HCT116 (cell line): ENCODE measurements at regions not wholly inside any gene's neighbourhood (a gene's known extent, or its start where the extent isn't known, plus 50 kb on each side); places are given as distances from the start of the nearest gene placed in this dataset.

Experiments used
- ATAC-seq: fragments of 200-7000 bp; cut with Tn5 transposase; 2 replicates; pipeline ENCODE4 v1.9.1; 2020; ENCODE audit warnings: mild to moderate bottlenecking, moderate library complexity
- BruUV-seq: library from RNA; stranded (reverse); fragments of 400-500 nt; replicated peaks from 2 replicates; lab custom pipeline; 2021; lab: Mats Ljungman, UMichigan
- CTCF ChIA-PET: fragments of 300-600 bp; sonication (Branson Sonifier 250); formaldehyde crosslinking; loops from one replicate; lab custom pipeline; 2021; ENCODE audit warnings: antibody characterized with exemption; lab: Charles Lee
- POLR2A ChIA-PET: fragments of 300-600, 350-600 bp; sonication (Branson Sonifier 250); formaldehyde crosslinking; loops from one replicate; lab custom pipeline; 2021; ENCODE audit warnings: antibody characterized with exemption; lab: Charles Lee
- RAD21 ChIA-PET, 2 experiments: fragments of 300-600 bp; sonication (Branson Sonifier 250); formaldehyde crosslinking; loops; one replicate each; lab custom pipeline; 2023; ENCODE audit warnings: low total read pairs in 2 of 2; ENCODE audit not compliant: uncharacterized antibody in 2 of 2, unreplicated experiment in 2 of 2, low non-redundant PET in 1 of 2; lab: Charles Lee
- DNase-seq: peaks from one replicate; pipeline ENCODE4 v3.0.0-alpha.2; 2010; ENCODE audit warnings: low read depth, low spot score
- H2AFZ ChIP-seq: fragments of 200-600 bp; shearing (Covaris generic), sonication (generic); 2 replicates; pipeline ENCODE4 v1.6.1; 2017; ENCODE audit warnings: low read depth, mixed run types, mixed read lengths, antibody characterized with exemption, low read length; ENCODE audit not compliant: poor library complexity, severe bottlenecking
- H3K27ac ChIP-seq: 2 replicates; pipeline ENCODE4 v1.5.1; 2012; ENCODE audit warnings: low read depth, low read length
- H3K27me3 ChIP-seq: fragments of 200-600 bp; sonication (generic); 2 replicates; pipeline ENCODE4 v1.6.1; 2016; ENCODE audit warnings: mixed run types, low read length, mixed read lengths; ENCODE audit not compliant: insufficient read depth
- H3K36me3 ChIP-seq, 2 experiments: fragments of 200-500 bp in 1 of 2; fragments of 200-600 bp in 1 of 2; sonication (Bioruptor generic) in 1 of 2; sonication (generic) in 1 of 2; 2 replicates each; pipeline versions ENCODE4 v1.5.1 to v1.6.1; 2014 to 2016; ENCODE audit warnings: low read length in 2 of 2, inconsistent platforms in 1 of 2, mixed read lengths in 1 of 2, mixed run types in 1 of 2; ENCODE audit not compliant: insufficient read depth in 2 of 2, control insufficient read depth in 1 of 2
- H3K4me1 ChIP-seq, 2 experiments: fragments of 200-600 bp in 1 of 2; sonication (generic) in 1 of 2; 2 replicates each; pipeline versions ENCODE4 v1.5.1 to v1.6.1; 2012 to 2017; ENCODE audit warnings: low read length in 2 of 2, inconsistent platforms in 1 of 2, mild to moderate bottlenecking in 1 of 2, mixed read lengths in 1 of 2, mixed run types in 1 of 2, moderate library complexity in 1 of 2; ENCODE audit not compliant: insufficient read depth in 2 of 2, control insufficient read depth in 1 of 2
- H3K4me2 ChIP-seq: fragments of 200-600 bp; sonication (generic); 2 replicates; pipeline ENCODE4 v1.6.1; 2017; ENCODE audit warnings: mixed run types, low read length, mixed read lengths
- H3K4me3 ChIP-seq, 2 experiments: fragments of 200-600 bp in 1 of 2; sonication (generic) in 1 of 2; replicated peaks in 1 of 2; 2 replicates each; pipeline ENCODE4 v1.5.1; 2011 to 2016; ENCODE audit warnings: low read length in 2 of 2, control low read depth in 1 of 2, low read depth in 1 of 2, mild to moderate bottlenecking in 1 of 2, mixed read lengths in 1 of 2, mixed run types in 1 of 2
- H3K79me2 ChIP-seq: fragments of 200-600 bp; sonication (generic); 2 replicates; pipeline ENCODE4 v1.6.1; 2017; ENCODE audit warnings: mild to moderate bottlenecking, mixed run types, low read length, moderate library complexity, mixed read lengths; ENCODE audit not compliant: insufficient read depth
- H3K9ac ChIP-seq: fragments of 200-600 bp; sonication (generic); 2 replicates; pipeline ENCODE4 v1.6.1; 2016; ENCODE audit warnings: low read length, mixed read lengths
- H3K9me2 ChIP-seq: fragments of 200-600 bp; sonication (generic), shearing (Covaris generic); 2 replicates; pipeline ENCODE4 v1.6.1; 2017; ENCODE audit warnings: mixed run types, mild to moderate bottlenecking, moderate library complexity; ENCODE audit not compliant: insufficient read depth
- H3K9me3 ChIP-seq, 2 experiments: fragments of 200-500 bp in 1 of 2; fragments of 200-600 bp in 1 of 2; sonication (Bioruptor generic) in 1 of 2; sonication (generic) in 1 of 2; 2 replicates each; pipeline ENCODE4 v1.6.1; 2014 to 2017; ENCODE audit warnings: low read length in 2 of 2, mixed read lengths in 2 of 2, inconsistent platforms in 1 of 2, low read depth in 1 of 2, mild to moderate bottlenecking in 1 of 2, mixed run types in 1 of 2, moderate library complexity in 1 of 2; ENCODE audit not compliant: control insufficient read depth in 1 of 2, insufficient read depth in 1 of 2
- H4K20me1 ChIP-seq: fragments of 200-600 bp; sonication (generic), shearing (Covaris generic); 2 replicates; pipeline ENCODE4 v1.6.1; 2017; ENCODE audit warnings: mixed run types, mild to moderate bottlenecking, moderate library complexity; ENCODE audit not compliant: insufficient read depth
- ATF3 ChIP-seq: IDR thresholded peaks from 2 replicates; pipeline ENCODE4 v1.6.1; 2012
- CBX3 ChIP-seq: IDR thresholded peaks from 2 replicates; pipeline ENCODE4 v1.6.1; 2012; ENCODE audit warnings: low read depth
- CEBPB ChIP-seq: IDR thresholded peaks from 2 replicates; pipeline ENCODE4 v1.6.1; 2012; ENCODE audit warnings: low read depth
- EGR1 ChIP-seq: IDR thresholded peaks from 2 replicates; pipeline ENCODE4 v1.6.1; 2012; ENCODE audit warnings: low read depth
- EZH2 ChIP-seq: fragments of 200-600 bp; sonication (generic); IDR thresholded peaks from 2 replicates; pipeline ENCODE4 v1.6.1; 2017; ENCODE audit warnings: antibody characterized with exemption, mixed run types
- EZH2phosphoT487 ChIP-seq: fragments of 200-600 bp; IDR thresholded peaks from 2 replicates; pipeline ENCODE4 v1.6.1; 2018; ENCODE audit warnings: antibody characterized with exemption, borderline replicate concordance
- FOSL1 ChIP-seq: IDR thresholded peaks from 2 replicates; pipeline ENCODE4 v1.6.1; 2012; ENCODE audit warnings: low read depth
- JUND ChIP-seq: IDR thresholded peaks from 2 replicates; pipeline ENCODE4 v1.6.1; 2012
- RAD21 ChIP-seq: IDR thresholded peaks from 2 replicates; pipeline ENCODE4 v1.6.1; 2012; ENCODE audit warnings: low read depth, mild to moderate bottlenecking
- REST ChIP-seq: IDR thresholded peaks from 2 replicates; pipeline ENCODE4 v1.6.1; 2012; ENCODE audit warnings: low read depth
- SIN3A ChIP-seq: IDR thresholded peaks from 2 replicates; pipeline ENCODE4 v1.6.1; 2012; ENCODE audit warnings: low read depth
- SP1 ChIP-seq: IDR thresholded peaks from 2 replicates; pipeline ENCODE4 v1.6.1; 2012; ENCODE audit warnings: low read depth
- SRF ChIP-seq: IDR thresholded peaks from 2 replicates; pipeline ENCODE4 v1.6.1; 2012; ENCODE audit warnings: low read depth
- TCF7L2 ChIP-seq: IDR thresholded peaks from 2 replicates; pipeline ENCODE4 v1.7.0; 2011; ENCODE audit warnings: borderline replicate concordance, inconsistent platforms; ENCODE audit not compliant: insufficient read depth, insufficient read length; ENCODE audit errors: extremely low read depth
- YY1 ChIP-seq: IDR thresholded peaks from 2 replicates; pipeline ENCODE4 v1.6.1; 2011; ENCODE audit warnings: low read length, low read depth, moderate library complexity, mild to moderate bottlenecking; ENCODE audit not compliant: insufficient replicate concordance; ENCODE audit errors: extremely low read depth
- ZFX ChIP-seq: fragments of 450-650 bp; IDR thresholded peaks from 2 replicates; pipeline ENCODE4 v1.6.1; 2017
- ZNF274 ChIP-seq: fragments of 200-500 bp; sonication (Bioruptor generic); IDR thresholded peaks from 2 replicates; pipeline ENCODE4 v1.6.1; 2014; ENCODE audit warnings: mild to moderate bottlenecking, low read depth, low read length, inconsistent platforms
- intact Hi-C: fragments of 100-400 bp; cut with micrococcal nuclease; formaldehyde crosslinking; loops from 2 replicates; pipeline ENCODE4 v1.10.0; 2022
- TF ChIP-seq, protein P1 (sequence below), 3 experiments: fragments of 200-600 bp in 1 of 3; sonication (generic) in 1 of 3; IDR thresholded peaks in 2 of 3; conservative IDR thresholded peaks in 1 of 3; 2 replicates each; pipeline ENCODE4 v1.5.1; 2012 to 2017; ENCODE audit warnings: low read depth in 2 of 3, low read length in 2 of 3, antibody characterized with exemption in 1 of 3, borderline replicate concordance in 1 of 3, control low read depth in 1 of 3, mild to moderate bottlenecking in 1 of 3, mixed read lengths in 1 of 3, mixed run types in 1 of 3, moderate library complexity in 1 of 3; ENCODE audit not compliant: insufficient read depth in 1 of 3
- TF ChIP-seq, protein P2 (sequence below): IDR thresholded peaks from 2 replicates; pipeline ENCODE4 v1.6.1; 2012

- Histone ChIP-seq H3K4me2 (no peak overlapping the region), H4K20me1 (no peaks in the 10 kb centered on the region), H3K9ac (no peak overlapping the region), H3K27me3 (peaks cover 42% of the 10 kb centered on the region), H2AFZ (no peak overlapping the region), H3K27ac (no peak overlapping the region), H3K36me3 (no peaks in the 10 kb centered on the region), H3K9me3 (no peaks in the 10 kb centered on the region), H3K4me1 (no peaks in the 10 kb centered on the region), H3K9me2 (no peaks in the 10 kb centered on the region), H3K4me3 (no peak overlapping the region), H3K79me2 (no peaks in the 10 kb centered on the region)
- POLR2A ChIA-PET: no interaction called here
- CTCF ChIA-PET: no interaction called here
- RAD21 ChIA-PET: no interaction called here
- DNase-seq: no peak
- no peak for ATAC-seq
- no TSS peak for BruUV-seq
- TF ChIP-seq REST (no peak), EGR1 (no peak), EZH2phosphoT487 (no peak), SRF (no peak), SIN3A (no peak), FOSL1 (no peak), EZH2 (no peak), SP1 (no peak), ZNF274 (no peak), ATF3 (no peak), RAD21 (no peak), TCF7L2 (no peak), JUND (no peak), CEBPB (no peak), ZFX (no peak), YY1 (no peak), CBX3 (no peak)
- TF ChIP-seq, protein P1, sequence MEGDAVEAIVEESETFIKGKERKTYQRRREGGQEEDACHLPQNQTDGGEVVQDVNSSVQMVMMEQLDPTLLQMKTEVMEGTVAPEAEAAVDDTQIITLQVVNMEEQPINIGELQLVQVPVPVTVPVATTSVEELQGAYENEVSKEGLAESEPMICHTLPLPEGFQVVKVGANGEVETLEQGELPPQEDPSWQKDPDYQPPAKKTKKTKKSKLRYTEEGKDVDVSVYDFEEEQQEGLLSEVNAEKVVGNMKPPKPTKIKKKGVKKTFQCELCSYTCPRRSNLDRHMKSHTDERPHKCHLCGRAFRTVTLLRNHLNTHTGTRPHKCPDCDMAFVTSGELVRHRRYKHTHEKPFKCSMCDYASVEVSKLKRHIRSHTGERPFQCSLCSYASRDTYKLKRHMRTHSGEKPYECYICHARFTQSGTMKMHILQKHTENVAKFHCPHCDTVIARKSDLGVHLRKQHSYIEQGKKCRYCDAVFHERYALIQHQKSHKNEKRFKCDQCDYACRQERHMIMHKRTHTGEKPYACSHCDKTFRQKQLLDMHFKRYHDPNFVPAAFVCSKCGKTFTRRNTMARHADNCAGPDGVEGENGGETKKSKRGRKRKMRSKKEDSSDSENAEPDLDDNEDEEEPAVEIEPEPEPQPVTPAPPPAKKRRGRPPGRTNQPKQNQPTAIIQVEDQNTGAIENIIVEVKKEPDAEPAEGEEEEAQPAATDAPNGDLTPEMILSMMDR (IDR thresholded peaks at IDR 0.05 in 2 of 3, conservative IDR thresholded peaks at IDR 0.05 in 1 of 3; ENCODE audit: borderline replicate concordance in 1 of 3, insufficient read depth in 1 of 3, low read depth in 2 of 3, low read length in 2 of 3): no peak
- TF ChIP-seq, protein P2, sequence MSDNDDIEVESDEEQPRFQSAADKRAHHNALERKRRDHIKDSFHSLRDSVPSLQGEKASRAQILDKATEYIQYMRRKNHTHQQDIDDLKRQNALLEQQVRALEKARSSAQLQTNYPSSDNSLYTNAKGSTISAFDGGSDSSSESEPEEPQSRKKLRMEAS: no peak
- intact Hi-C loops: no loop called here
Observed at GRCh38 chr20:23257106-23257761, 93.4 kb upstream of the NXT1 start.
